HG02642 (cell line): ENCODE measurements at regions not wholly inside any gene's neighbourhood (a gene's known extent, or its start where the extent isn't known, plus 50 kb on each side); places are given as distances from the start of the nearest gene placed in this dataset.
"Not testable (repeated sequence)": the region's sequence is repeated elsewhere in the genome, so short reads cannot be mapped to it uniquely, and the experiment has no call there.

ENCODE experiments used
- ATAC-seq: cut with Tn5 transposase; IDR thresholded peaks from one replicate; pipeline ENCODE4 v1.9.1; 2021; ENCODE audit warnings: mild to moderate bottlenecking; ENCODE audit not compliant: unreplicated experiment, poor library complexity

DNA sequence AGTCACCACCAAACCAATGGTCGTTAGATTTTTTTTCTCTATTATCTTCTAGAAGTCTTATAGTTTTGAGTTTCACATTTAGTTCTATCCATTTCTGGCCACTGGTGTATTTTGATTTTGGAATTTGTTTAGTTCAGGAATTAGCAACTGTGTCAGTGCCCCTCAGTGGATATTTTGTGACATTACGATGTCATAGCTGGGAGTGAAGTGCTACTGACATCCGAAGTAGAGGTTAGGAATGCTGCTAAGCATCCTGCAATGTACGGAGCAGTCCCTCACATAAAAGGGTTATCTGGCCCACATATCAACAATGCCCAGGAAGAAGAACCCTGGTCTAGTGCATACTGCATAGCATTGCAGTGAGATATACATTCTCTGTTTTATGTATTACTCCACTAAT lies 157.4 kb upstream of the RGPD4 start:
- ATAC-seq, result no peak

DNA sequence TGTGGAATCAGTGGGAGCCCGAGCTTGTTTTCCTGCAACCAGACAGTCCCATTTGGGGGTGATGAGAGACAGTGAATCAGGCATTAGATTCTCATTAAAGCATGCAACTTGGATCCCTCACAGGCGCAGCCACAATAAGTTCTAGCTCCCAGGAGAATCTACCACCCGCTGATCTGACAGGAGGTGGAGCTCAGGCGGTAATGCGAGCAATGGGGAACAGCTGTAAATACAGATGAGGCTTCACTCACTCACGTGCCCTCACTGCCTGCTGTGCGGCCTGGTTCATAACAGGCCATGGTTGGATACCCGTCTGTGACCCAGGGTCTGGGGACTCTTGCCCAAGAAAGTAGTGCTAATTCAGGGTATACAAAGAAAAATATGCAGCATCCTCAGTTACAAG lies 144.8 kb upstream of the RGPD4 start:
- no peak for ATAC-seq

DNA sequence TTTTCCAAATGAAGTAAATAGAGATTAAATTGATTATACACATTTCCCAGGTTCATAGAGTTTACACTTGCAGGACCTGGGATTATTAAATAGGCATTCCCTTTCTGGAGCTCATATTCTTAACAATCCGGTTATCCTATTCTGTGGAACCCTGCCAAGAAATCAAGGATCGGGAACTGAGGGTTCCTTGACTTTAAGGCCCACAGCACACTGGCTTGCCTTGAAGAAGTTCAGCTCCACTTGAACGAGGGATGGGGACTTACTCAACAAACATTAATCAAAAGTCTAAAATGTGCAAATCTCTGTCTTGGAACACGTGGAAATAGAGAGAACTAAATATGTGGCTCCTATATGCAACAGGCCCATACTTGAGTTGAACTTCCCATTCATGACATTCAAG lies 142.3 kb upstream of the RGPD4 start:
- ATAC-seq, result no peak

DNA sequence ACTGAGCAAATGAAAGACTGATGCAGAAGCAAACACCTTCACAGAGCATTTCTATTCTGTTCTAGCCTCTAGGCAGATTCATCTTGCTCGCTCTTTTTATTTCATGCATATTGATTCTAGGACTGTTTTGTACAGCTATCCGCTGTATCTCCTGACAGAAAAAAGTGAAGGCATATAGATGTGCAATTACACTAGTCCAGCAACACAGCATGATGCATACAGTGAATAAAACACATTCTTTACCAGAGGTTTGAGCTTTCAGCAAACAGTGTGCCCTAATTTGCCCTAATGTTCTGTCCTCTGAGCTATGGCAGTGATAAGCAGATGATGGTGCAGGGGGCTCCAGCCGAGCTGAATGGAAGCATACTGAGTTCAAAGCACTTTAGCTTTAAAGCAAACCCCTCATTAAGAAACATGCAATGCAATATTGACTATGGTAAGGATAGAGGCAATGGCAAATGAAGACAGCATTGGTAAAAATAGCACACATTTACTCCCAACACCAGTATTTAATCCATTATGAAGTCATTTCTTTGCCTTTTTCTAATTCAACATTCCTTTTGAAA lies 141.2 kb upstream of the RGPD4 start:
- ATAC-seq, result no peak

DNA sequence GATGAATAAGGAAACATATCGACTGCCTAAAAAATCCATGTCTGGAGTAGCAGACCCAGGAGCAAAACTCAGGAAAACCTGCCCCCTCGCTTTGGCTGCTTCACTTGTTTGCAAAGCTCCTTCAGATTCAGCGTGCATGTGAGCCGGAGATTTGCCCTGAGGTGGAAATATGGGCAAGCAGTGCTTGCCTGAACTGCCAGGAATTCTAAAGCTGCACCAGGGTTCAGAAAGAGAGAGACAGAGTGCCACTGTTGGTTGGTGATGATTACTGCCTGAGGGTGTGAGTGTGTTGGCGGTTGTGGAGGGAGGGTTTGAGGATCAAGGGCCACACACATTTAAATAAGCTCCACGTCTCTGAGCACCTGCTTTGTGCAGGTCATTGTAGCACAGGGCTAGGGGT lies 139.6 kb upstream of the RGPD4 start:
- no peak for ATAC-seq

DNA sequence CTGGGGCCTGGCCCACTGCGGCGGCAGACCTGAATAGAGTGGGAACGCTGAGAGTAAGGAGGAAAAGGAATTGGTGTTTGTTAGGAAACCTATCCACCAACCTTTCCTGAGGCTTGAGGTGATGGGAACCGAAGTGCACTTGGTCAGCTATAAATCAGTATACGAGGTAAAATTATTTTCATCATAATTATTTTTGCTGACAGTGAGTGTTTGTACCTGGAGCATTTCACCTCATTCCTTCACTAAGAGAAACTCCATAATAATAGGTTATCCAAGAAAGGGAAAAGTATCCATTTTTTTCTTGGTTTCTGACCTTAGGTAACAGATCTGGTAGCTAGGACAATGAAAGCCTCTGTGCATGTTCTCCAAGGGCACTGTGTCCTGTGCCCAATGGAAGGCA lies 138.6 kb upstream of the RGPD4 start:
- ATAC-seq, result no peak

DNA sequence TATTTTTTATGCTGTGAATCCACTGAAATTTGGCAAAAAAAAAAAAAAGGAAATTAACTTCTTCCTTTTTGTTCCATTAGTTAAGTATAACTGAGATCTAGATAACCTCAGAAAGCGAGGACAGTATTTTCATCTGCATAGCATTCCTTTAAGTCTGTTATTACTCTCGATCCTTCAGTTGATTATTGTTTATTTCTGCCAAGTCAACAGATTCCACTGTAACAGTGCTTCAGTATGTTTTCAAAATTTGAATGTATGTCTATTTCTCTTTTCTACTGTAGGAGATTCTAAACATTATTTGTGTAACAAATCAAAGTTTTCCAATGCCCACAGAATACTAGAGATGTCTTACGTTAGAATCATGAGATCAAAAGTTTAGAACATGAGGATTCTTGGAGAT lies 133.1 kb upstream of the RGPD4 start:
- ATAC-seq, result no peak

DNA sequence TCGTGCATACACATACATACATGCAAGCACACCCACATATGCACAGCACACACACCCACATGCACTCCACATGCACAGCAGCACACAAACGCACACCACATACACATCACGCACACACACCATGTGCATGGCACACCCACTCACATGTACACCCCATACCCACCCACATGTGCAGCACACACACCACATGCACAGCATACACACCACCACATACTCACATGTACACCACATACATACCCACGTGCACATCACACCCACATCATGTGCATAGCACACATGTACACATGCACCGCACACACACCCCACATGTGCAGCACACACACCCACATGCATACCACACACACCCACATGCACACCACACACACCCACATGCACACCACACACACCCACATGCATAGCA lies 132.0 kb upstream of the RGPD4 start:
- no peak for ATAC-seq

DNA sequence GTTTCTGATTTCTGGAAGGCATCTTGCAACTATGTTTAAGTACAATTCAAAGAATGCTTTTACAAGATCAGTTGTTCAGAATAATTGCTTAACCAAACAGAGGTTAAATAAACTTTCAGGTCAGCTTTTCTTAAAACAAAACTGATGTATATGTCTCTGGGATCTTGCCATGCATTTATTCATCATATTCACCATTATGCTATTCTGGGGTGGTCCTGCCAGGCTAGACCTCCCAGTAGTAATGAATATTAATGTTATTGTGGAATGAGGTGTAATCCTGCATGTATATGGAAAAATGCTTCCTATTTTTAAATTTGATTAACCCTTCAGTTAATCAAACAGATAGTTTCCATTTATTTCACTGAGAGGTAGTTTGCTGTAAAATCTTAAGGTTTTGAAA lies 129.3 kb upstream of the RGPD4 start:
- no peak for ATAC-seq

DNA sequence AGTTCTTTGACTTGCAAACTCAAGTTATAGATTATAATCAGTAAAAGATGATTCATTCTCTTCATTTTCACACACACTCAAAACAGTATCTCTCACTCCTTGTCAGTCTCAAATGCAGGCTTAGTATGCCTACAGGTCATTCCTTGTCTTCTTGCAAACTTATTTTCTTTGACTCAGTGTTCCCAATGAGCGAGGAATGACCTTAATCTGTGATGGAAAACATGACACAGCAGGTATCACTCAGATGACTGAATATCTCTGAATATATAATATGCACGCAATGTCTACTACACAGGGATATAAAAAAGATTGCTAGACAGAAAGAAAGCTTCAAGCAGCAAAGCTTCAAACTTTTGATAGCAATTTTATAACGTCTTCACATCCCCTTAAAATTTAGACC lies 127.8 kb upstream of the RGPD4 start:
- no peak for ATAC-seq

DNA sequence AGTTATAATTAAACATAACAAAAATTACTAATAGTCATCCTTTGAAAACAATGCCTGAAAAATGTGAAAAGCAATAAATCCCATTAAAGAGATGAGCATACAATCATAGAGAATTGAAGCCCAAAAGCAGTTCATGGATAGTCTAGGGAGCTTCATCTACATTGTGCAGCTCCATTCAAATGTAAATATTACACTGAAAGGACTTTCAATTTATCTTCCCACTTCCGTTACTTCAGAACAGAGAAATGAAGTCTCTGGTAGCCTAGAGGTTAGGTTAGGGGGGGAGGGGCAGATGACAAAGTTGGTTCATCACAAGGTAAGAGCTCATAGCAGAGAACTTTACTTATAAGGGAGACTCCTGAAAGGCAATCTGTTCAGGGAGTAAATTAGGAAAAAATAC lies 126.6 kb upstream of the RGPD4 start:
- no peak for ATAC-seq

DNA sequence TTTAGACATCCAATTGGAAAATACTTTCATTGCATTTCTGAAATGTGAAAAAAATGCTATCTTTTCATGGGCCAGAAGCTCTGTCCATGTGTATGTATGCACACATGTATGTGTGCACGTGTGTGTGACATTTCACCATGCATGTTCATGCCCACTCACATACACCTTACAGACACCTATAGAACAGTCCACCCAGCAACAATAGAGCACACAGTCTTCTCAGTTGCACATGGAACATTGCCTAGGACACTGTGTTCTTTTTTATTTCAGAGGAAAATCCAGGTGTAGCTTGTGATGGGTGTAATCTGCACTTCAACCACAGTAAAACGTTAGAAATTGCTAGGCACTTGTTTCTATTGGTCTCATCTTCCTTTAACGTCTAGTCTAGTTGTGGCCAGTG lies 114.8 kb upstream of the RGPD4 start:
- ATAC-seq, result no peak

DNA sequence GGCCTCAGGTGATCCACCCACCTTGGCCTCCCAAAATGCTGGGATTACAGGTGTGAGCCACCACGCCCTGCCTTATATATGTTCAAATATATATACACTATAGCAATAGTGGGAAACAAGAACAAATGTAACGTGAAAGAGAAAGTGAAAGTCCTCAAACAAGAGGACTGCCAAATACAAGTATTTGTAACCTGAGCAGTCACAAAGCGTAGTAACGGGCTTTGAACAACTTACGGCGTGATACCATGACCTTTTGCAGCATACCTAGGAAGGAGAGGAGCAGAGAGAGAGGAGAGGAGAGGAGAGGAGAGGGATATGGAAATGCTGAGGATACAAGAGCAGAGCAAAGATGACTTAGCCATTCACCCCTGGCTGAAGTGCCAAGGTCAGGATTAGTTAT lies 113.8 kb upstream of the RGPD4 start:
- ATAC-seq, result no peak

DNA sequence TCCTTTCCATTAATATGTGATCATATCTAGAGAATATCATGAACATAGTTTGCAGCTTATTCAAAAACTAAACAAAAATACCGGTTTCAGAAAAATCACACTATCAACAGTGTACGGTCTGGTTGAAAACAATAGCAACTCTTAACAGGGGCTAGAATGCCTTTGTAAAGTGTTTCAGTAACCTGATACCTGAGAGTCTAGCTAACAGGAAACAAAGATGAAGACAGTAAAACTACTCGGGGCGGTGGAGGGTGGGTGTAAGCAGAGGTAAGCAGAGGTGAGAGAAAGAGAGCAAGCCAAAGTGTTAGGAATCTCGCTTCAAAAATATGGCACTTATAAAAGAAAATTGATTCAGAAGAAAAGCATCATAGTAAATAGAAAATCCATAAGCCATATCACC lies 109.0 kb upstream of the RGPD4 start:
- ATAC-seq, result no peak

DNA sequence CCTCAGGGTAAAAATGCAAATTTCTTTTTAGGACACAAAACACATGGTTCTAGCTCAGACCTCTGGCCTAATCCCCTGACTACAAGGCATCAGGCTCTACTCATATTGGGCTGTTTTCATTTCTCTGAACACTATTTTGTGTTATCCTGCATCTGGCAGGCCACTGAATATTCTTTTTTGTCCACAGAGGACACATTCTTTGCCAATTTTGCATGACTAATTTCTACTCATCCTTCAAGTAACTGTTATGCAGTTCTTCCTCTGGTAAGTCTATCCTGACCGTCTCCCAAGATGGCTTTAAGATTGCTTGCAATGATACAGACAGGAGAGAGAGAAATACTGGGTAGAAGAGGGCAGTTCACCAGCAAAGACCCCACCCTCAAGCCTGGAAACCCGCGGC lies 107.6 kb upstream of the RGPD4 start:
- ATAC-seq, result no peak

DNA sequence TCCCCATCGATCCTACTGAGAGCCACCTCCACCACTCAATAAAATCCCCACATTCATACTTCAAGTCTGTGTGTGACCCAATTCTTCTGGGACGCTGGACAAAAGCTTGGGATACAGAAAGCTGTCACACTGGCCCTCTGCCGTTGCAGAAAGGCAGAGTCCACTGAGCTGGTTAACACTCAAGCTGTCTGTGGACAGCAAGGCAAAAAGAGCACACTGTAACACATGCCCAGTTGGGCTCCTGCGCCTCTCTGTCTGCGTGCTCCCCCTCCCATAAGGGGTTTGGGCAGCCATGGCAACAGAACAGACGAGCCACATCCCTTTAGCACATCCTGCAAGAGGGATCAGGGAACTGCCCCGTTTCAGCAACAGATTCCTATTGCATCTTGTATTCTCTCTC lies 106.9 kb upstream of the RGPD4 start:
- no peak for ATAC-seq

DNA sequence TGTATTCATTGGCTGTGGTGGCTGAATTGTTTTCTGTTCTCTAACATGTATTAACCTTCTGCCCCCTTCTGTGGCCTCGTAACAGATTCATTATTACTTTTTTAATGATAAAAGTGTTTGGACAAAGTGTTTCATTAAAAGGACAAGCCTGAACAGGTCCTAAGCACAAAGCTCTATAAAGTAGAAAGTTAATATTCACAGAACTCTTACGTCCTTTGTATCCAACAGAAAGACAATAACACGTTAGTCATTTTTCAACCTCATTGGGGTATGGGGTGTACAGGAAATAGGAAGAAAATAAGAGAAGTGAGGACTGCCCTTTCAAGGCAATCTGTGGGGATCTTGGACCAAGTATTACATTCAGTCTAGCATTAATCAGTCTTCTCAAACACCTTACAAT lies 105.5 kb upstream of the RGPD4 start:
- ATAC-seq, result no peak

DNA sequence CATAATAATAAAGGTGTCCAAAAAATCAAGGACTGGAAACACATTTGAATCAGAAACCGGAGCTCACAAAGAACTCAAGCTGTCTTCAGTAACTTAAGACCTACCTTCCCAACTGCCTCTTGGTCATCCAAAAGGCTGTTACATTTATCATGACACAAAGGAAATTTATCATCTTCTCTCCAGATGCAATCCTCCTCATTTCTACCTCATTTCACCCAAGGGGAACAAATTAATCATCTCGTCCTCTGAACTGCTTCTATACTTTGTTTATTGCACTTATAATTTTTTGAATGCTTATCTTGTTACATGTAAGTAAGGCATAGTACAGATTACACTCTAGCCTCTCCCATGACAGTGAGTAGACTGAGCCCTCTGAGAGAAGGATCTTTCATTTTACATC lies 105.1 kb upstream of the RGPD4 start:
- ATAC-seq, result no peak

DNA sequence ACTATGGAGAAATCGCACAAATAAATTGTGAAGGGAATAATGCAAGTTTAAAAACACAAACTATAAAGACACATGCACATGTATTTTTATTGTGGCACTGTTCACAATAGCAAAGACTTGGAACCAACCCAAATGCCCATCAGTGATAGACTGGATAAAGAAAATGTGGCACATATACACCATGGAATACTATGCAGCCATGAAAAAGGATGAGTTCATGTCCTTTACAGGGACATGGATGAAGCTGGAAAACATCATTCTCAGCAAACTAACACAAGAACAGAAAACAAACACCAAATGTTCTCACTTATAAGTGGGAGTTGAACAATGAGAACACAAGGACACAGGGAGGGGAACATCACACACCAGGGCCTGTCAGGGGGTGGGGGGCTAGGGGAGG lies 100.9 kb upstream of the RGPD4 start:
- not testable (repeated sequence) for ATAC-seq

DNA sequence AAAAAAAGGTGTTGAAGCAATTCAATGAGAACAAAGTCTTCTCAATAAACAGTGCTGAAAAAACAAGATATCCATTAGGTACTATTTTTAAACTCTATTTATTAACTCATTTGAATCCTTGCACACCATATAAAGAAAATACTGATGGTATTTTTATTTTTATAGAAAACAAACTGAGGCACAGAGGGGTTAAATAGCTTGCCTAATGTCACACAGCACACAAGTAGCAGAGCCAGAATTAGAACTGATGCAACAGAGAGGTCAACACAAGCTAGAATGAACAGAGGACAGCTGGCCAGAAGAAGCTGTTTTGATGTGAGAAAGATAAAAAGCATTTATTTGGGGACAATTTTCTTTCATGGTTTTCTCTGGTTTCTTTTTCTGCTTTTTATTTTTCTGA lies 99.4 kb upstream of the RGPD4 start:
- no peak for ATAC-seq

DNA sequence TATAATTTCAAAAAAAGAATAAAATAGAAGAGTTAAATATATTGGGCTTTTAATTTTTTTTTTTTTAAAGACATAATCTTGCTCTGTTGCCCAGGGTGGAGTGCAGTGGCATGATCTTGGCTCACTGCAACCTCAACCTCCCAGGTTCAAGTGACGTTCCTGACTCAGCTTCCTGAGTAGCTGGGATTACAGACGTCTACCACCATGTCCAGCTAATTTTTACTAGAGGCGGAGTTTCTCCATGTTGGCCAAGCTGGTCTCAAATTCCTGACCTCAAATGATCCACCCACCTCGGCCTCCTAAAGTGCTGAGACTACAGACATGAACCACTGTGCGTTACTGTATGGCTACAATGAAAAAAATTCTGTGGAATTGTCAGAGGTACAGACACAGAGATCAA lies 98.1 kb upstream of the RGPD4 start:
- ATAC-seq, result no peak

DNA sequence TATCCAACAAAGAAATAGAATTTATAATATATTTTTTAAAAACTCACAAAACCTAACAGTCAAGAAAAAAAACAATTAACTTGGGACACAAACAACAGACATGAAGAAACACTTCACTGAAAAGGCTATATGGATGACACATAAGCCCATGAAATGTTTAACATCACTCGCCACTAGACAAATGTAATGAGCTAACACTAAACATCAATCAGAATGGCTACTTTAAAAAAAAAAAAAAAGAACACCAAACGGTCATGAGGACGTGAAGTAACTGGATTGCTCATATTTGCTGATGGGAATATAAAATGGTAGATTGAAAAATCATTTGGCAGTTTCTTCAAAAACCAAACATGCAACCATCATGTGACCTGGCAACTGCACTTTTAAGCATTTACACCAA lies 97.3 kb upstream of the RGPD4 start:
- no peak for ATAC-seq

DNA sequence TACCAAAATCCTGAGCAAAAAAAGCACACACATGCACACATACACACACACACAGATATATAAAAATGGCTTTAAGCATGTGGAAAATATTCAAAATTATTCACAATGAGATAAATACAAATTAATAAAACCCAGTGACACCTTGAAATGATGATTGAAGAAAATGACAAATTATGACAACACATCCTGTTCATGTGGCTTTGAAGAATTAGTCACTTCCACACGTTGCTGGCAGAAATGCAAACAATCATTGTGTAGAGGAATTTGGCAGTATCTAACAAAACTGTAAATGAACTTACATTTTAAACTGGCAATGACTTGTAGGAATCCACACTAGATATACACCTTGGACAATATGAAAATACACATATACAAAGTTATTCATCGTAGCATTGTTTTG lies 95.8 kb upstream of the RGPD4 start:
- no peak for ATAC-seq
